SK-N-SH (cell line): ENCODE measurements at regions not wholly inside any gene's neighbourhood (a gene's known extent, or its start where the extent isn't known, plus 50 kb on each side); places are given as distances from the start of the nearest gene placed in this dataset.

ENCODE experiments used
- CTCF ChIA-PET: fragments of 300-600, 350-600 bp; formaldehyde crosslinking; extraction: SDS; loops from one replicate; lab custom pipeline; 2021; lab: Yijun Ruan, JAX
- POLR2A ChIA-PET: fragments of 350-600 bp; sonication (Branson Sonifier 250); formaldehyde crosslinking; extraction: SDS; loops from one replicate; lab custom pipeline; 2020; ENCODE audit warnings: antibody characterized with exemption, inconsistent platforms; lab: Yijun Ruan, JAX
- DNase-seq: peaks from one replicate; pipeline ENCODE4 v3.0.0; 2012
- H2AFZ ChIP-seq: fragments of 200-600 bp; sonication (generic); 2 replicates; pipeline ENCODE4 v1.8.1; 2016; ENCODE audit warnings: antibody characterized with exemption, mild to moderate bottlenecking, low read depth
- H3F3A ChIP-seq: fragments of 200-600 bp; sonication (generic); replicated peaks from 2 replicates; pipeline ENCODE3; 2016; ENCODE audit warnings: antibody characterized with exemption, mild to moderate bottlenecking; ENCODE audit not compliant: insufficient read depth
- H3K27ac ChIP-seq, 2 experiments: fragments of 200-500 bp in 1 of 2; fragments of 200-600 bp in 1 of 2; sonication (Bioruptor generic) in 1 of 2; sonication (generic), shearing (Covaris generic) in 1 of 2; 2 replicates each; pipeline versions ENCODE4 v1.5.1 to v1.6.1; 2014 to 2016; ENCODE audit warnings: low read depth in 2 of 2, inconsistent platforms in 1 of 2, low read length in 1 of 2, mild to moderate bottlenecking in 1 of 2, mixed read lengths in 1 of 2
- H3K27me3 ChIP-seq: fragments of 200-600 bp; sonication (generic), shearing (Covaris generic); 2 replicates; pipeline ENCODE4 v1.6.1; 2016; ENCODE audit warnings: mixed run types; ENCODE audit not compliant: insufficient read depth
- H3K36me3 ChIP-seq, 2 experiments: fragments of 200-500 bp in 1 of 2; fragments of 200-600 bp in 1 of 2; sonication (Bioruptor generic) in 1 of 2; sonication (generic) in 1 of 2; replicated peaks in 1 of 2; 2 replicates each; pipeline versions ENCODE3 to v1.5.1; 2014 to 2016; ENCODE audit warnings: low read length in 1 of 2, mild to moderate bottlenecking in 1 of 2; ENCODE audit not compliant: insufficient read depth in 2 of 2, control insufficient read depth in 1 of 2
- H3K4me1 ChIP-seq, 2 experiments: fragments of 200-500 bp in 1 of 2; fragments of 200-600 bp in 1 of 2; sonication (Bioruptor generic) in 1 of 2; sonication (generic), shearing (Covaris generic) in 1 of 2; 2 replicates each; pipeline versions ENCODE4 v1.5.1 to v1.6.1; 2014 to 2016; ENCODE audit warnings: low read depth in 1 of 2, low read length in 1 of 2, mixed run types in 1 of 2; ENCODE audit not compliant: insufficient read depth in 2 of 2, control insufficient read depth in 1 of 2
- H3K4me2 ChIP-seq: fragments of 200-600 bp; sonication (generic), shearing (Covaris generic); 2 replicates; pipeline ENCODE4 v1.6.1; 2017; ENCODE audit warnings: mixed run types
- H3K4me3 ChIP-seq, 2 experiments: fragments of 200-500 bp in 1 of 2; fragments of 200-600 bp in 1 of 2; sonication (Bioruptor generic) in 1 of 2; sonication (generic), shearing (Covaris generic) in 1 of 2; 2 replicates each; pipeline versions ENCODE4 v1.5.1 to v1.8.1; 2014 to 2016; ENCODE audit warnings: low read depth in 2 of 2, inconsistent platforms in 1 of 2, low read length in 1 of 2, mild to moderate bottlenecking in 1 of 2, mixed read lengths in 1 of 2, moderate library complexity in 1 of 2
- H3K79me2 ChIP-seq: fragments of 200-600 bp; sonication (generic); 2 replicates; pipeline ENCODE4 v1.8.1; 2017; ENCODE audit warnings: mild to moderate bottlenecking; ENCODE audit not compliant: insufficient read depth
- H3K9ac ChIP-seq: fragments of 200-600 bp; sonication (generic); 2 replicates; pipeline ENCODE4 v1.6.1; 2017; ENCODE audit warnings: mixed run types
- H3K9me2 ChIP-seq: fragments of 200-600 bp; sonication (generic); 2 replicates; pipeline ENCODE4 v1.6.1; 2017; ENCODE audit warnings: mixed run types
- H3K9me3 ChIP-seq: fragments of 200-600 bp; sonication (generic); 2 replicates; pipeline ENCODE4 v1.6.1; 2017; ENCODE audit warnings: mixed run types, mild to moderate bottlenecking, moderate library complexity
- H4K20me1 ChIP-seq: fragments of 200-600 bp; sonication (generic); 2 replicates; pipeline ENCODE4 v1.6.1; 2017; ENCODE audit warnings: mild to moderate bottlenecking, mixed run types; ENCODE audit not compliant: insufficient read depth
- CHD2 ChIP-seq: fragments of 150-350 bp; IDR thresholded peaks from 2 replicates; pipeline ENCODE4 v1.6.1; 2018; ENCODE audit warnings: low read length; ENCODE audit not compliant: partially characterized antibody
- FOSL2 ChIP-seq: IDR thresholded peaks from 2 replicates; pipeline ENCODE4 v1.4.0; 2012; ENCODE audit warnings: low read depth, mild to moderate bottlenecking, moderate library complexity, borderline replicate concordance
- MEF2A ChIP-seq: IDR thresholded peaks from 2 replicates; pipeline ENCODE4 v1.4.0; 2012; ENCODE audit warnings: low read depth, borderline replicate concordance
- MXI1 ChIP-seq: IDR thresholded peaks from 2 replicates; pipeline ENCODE4 v1.6.1; 2012; ENCODE audit warnings: mild to moderate bottlenecking, low read depth, low read length, improper control_type of control experiment
- NFIC ChIP-seq: IDR thresholded peaks from 2 replicates; pipeline ENCODE4 v1.4.0; 2012; ENCODE audit warnings: borderline replicate concordance
- NRF1 ChIP-seq: IDR thresholded peaks from 2 replicates; pipeline ENCODE4 v1.6.1; 2012; ENCODE audit warnings: low read depth, mild to moderate bottlenecking, low read length
- POLR2AphosphoS5 ChIP-seq: IDR thresholded peaks from 2 replicates; pipeline ENCODE4 v1.6.1; 2012; ENCODE audit warnings: low read depth, low read length
- RAD21 ChIP-seq: IDR thresholded peaks from 2 replicates; pipeline ENCODE4 v1.6.1; 2012; ENCODE audit warnings: mild to moderate bottlenecking, low read length
- SIN3A ChIP-seq: IDR thresholded peaks from 2 replicates; pipeline ENCODE4 v1.6.1; 2012; ENCODE audit warnings: low read depth, mild to moderate bottlenecking, low read length, moderate library complexity, borderline replicate concordance
- TEAD4 ChIP-seq: IDR thresholded peaks from 2 replicates; pipeline ENCODE4 v1.4.0; 2012; ENCODE audit warnings: mild to moderate bottlenecking, borderline replicate concordance; ENCODE audit not compliant: insufficient read depth
- YY1 ChIP-seq: IDR thresholded peaks from 2 replicates; pipeline ENCODE4 v1.4.0; 2012; ENCODE audit warnings: low read depth, mild to moderate bottlenecking
- WGBS: methylation state at CpG from one replicate; pipeline ENCODE4 v1.1.6; 2017; ENCODE audit warnings: low lambda C conversion rate; 5-methylcytosine and 5-hydroxymethylcytosine counted together
- TF ChIP-seq, protein P1 (sequence below): IDR thresholded peaks from 2 replicates; pipeline ENCODE4 v1.6.1; 2012; ENCODE audit warnings: mild to moderate bottlenecking, low read depth, low read length, moderate library complexity
- TF ChIP-seq, protein P2 (sequence below): fragments of 150-350 bp; IDR thresholded peaks from 2 replicates; pipeline ENCODE4 v1.6.1; 2017; ENCODE audit warnings: antibody characterized with exemption, low read length, low read depth, borderline replicate concordance
- TF ChIP-seq, protein P3 (sequence below): fragments of 200-600 bp; sonication (generic); IDR thresholded peaks from 2 replicates; pipeline ENCODE4 v1.6.1; 2017; ENCODE audit warnings: antibody characterized with exemption, mild to moderate bottlenecking, moderate library complexity

GRCh38 chr7:25763463-25763860 is 388.5 kb upstream of the NFE2L3 start:
- Histone ChIP-seq H3K9me2 (no peaks in the 10 kb centered on the region), H3K27me3 (no peaks in the 10 kb centered on the region), H2AFZ (no peak overlapping the region), H4K20me1 (no peaks in the 10 kb centered on the region), H3K9ac (no peak overlapping the region), H3K4me2 (no peak overlapping the region), H3K4me3 (no peak overlapping the region), H3F3A (no peaks in the 10 kb centered on the region), H3K27ac (no peak overlapping the region), H3K36me3 (no peaks in the 10 kb centered on the region), H3K79me2 (no peaks in the 10 kb centered on the region), H3K4me1 (no peaks in the 10 kb centered on the region), H3K9me3 (no peaks in the 10 kb centered on the region)
- CTCF ChIA-PET: interaction anchor here (1.0 to 1.5 kb wide), 2 partner anchors 9 to 89 kb away, joined by 3 read pairs; no protein-coding TSS in a partner anchor
- 4% methylated on average over 3 of the region's 3 CpGs for WGBS
- no peak for DNase-seq
- TF ChIP-seq POLR2AphosphoS5 (no peak), YY1 (no peak), MXI1 (no peak), RAD21 (no peak)
- POLR2A ChIA-PET: no interaction called here

- WGBS: 9% methylated on average over 2 of the region's 2 CpGs
- H3K9me3 ChIP-seq: no peaks in the 10 kb centered on the region
- no peaks in the 10 kb centered on the region for H3F3A ChIP-seq
- CTCF ChIA-PET: interaction anchor here (0.8 to 1.5 kb wide), 6 partner anchors 14 to 505 kb away, joined by 3 to 5 read pairs (median 4); no protein-coding TSS in a partner anchor
- no peak overlapping the region for H3K27ac ChIP-seq
- H3K9ac ChIP-seq: no peak overlapping the region
- no peaks in the 10 kb centered on the region for H3K36me3 ChIP-seq
- POLR2A ChIA-PET: no interaction called here
- no peak for TF ChIP-seq NFIC
- TF ChIP-seq TEAD4: no peak
- no peaks in the 10 kb centered on the region for H3K79me2 ChIP-seq
- H3K4me2 ChIP-seq: no peak overlapping the region
- H2AFZ ChIP-seq: no peak overlapping the region
- no peak overlapping the region for H3K4me3 ChIP-seq
- no peaks in the 10 kb centered on the region for H3K9me2 ChIP-seq
- no peaks in the 10 kb centered on the region for H4K20me1 ChIP-seq
- H3K27me3 ChIP-seq: no peaks in the 10 kb centered on the region
- H3K4me1 ChIP-seq: no peaks in the 10 kb centered on the region
- no peak for DNase-seq
Measured at GRCh38 chr7:25765110-25765655, 386.8 kb upstream of the NFE2L3 start.

DNA sequence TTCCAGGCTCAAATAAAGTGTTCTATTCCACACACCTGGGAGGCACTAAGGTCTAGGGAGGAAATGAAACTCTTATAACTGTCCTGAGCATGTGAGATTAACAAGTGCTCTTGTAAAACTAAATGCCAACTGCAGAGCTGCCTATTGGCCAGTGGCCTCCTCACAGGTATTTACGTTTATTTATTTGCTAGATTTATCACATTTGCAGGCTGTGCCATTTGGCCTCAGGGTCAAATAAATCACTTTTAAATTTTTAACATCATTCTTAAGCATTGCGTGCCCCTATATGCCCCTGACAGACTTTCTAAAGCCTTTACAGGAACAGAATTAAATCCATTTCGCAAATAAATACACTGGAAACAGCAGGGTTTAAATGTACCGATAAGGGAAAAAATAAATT is 381.8 kb upstream of the NFE2L3 start:
- no peaks in the 10 kb centered on the region for H3F3A ChIP-seq
- no peak overlapping the region for H3K4me3 ChIP-seq
- H3K79me2 ChIP-seq: no peaks in the 10 kb centered on the region
- no peaks in the 10 kb centered on the region for H3K9me3 ChIP-seq
- H4K20me1 ChIP-seq: no peaks in the 10 kb centered on the region
- H3K27ac ChIP-seq: no peak overlapping the region
- H3K36me3 ChIP-seq: no peaks in the 10 kb centered on the region
- no peaks in the 10 kb centered on the region for H3K4me1 ChIP-seq
- no peaks in the 10 kb centered on the region for H3K9me2 ChIP-seq
- no peak overlapping the region for H3K4me2 ChIP-seq
- no peaks in the 10 kb centered on the region for H3K27me3 ChIP-seq
- 43% methylated on average over 4 of the region's 4 CpGs for WGBS
- ChIA-PET CTCF (interaction anchor here (0.9 to 1.8 kb wide), 2 partner anchors 11 to 13 kb away, joined by 3 to 4 read pairs; no protein-coding TSS in a partner anchor), POLR2A (no interaction called here)
- no peak overlapping the region for H2AFZ ChIP-seq
- H3K9ac ChIP-seq: no peak overlapping the region
- DNase-seq: no peak
- no peak for TF ChIP-seq MEF2A
- TF ChIP-seq RAD21: no peak
- TF ChIP-seq YY1: no peak
- no peak for TF ChIP-seq SIN3A
- TF ChIP-seq, protein P1, sequence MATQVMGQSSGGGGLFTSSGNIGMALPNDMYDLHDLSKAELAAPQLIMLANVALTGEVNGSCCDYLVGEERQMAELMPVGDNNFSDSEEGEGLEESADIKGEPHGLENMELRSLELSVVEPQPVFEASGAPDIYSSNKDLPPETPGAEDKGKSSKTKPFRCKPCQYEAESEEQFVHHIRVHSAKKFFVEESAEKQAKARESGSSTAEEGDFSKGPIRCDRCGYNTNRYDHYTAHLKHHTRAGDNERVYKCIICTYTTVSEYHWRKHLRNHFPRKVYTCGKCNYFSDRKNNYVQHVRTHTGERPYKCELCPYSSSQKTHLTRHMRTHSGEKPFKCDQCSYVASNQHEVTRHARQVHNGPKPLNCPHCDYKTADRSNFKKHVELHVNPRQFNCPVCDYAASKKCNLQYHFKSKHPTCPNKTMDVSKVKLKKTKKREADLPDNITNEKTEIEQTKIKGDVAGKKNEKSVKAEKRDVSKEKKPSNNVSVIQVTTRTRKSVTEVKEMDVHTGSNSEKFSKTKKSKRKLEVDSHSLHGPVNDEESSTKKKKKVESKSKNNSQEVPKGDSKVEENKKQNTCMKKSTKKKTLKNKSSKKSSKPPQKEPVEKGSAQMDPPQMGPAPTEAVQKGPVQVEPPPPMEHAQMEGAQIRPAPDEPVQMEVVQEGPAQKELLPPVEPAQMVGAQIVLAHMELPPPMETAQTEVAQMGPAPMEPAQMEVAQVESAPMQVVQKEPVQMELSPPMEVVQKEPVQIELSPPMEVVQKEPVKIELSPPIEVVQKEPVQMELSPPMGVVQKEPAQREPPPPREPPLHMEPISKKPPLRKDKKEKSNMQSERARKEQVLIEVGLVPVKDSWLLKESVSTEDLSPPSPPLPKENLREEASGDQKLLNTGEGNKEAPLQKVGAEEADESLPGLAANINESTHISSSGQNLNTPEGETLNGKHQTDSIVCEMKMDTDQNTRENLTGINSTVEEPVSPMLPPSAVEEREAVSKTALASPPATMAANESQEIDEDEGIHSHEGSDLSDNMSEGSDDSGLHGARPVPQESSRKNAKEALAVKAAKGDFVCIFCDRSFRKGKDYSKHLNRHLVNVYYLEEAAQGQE: no peak
- TF ChIP-seq CHD2: no peak
- TF ChIP-seq NRF1: no peak
- TF ChIP-seq, protein P2, sequence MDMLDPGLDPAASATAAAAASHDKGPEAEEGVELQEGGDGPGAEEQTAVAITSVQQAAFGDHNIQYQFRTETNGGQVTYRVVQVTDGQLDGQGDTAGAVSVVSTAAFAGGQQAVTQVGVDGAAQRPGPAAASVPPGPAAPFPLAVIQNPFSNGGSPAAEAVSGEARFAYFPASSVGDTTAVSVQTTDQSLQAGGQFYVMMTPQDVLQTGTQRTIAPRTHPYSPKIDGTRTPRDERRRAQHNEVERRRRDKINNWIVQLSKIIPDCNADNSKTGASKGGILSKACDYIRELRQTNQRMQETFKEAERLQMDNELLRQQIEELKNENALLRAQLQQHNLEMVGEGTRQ: no peak
- no peak for TF ChIP-seq MXI1
- TF ChIP-seq, protein P3, sequence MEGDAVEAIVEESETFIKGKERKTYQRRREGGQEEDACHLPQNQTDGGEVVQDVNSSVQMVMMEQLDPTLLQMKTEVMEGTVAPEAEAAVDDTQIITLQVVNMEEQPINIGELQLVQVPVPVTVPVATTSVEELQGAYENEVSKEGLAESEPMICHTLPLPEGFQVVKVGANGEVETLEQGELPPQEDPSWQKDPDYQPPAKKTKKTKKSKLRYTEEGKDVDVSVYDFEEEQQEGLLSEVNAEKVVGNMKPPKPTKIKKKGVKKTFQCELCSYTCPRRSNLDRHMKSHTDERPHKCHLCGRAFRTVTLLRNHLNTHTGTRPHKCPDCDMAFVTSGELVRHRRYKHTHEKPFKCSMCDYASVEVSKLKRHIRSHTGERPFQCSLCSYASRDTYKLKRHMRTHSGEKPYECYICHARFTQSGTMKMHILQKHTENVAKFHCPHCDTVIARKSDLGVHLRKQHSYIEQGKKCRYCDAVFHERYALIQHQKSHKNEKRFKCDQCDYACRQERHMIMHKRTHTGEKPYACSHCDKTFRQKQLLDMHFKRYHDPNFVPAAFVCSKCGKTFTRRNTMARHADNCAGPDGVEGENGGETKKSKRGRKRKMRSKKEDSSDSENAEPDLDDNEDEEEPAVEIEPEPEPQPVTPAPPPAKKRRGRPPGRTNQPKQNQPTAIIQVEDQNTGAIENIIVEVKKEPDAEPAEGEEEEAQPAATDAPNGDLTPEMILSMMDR: no peak
- no peak for TF ChIP-seq FOSL2
